Fibroblast of pulmonary artery (primary cell): ENCODE measurements at regions not wholly inside any gene's neighbourhood (a gene's known extent, or its start where the extent isn't known, plus 50 kb on each side); places are given as distances from the start of the nearest gene placed in this dataset.

ENCODE experiments used
- DNase-seq: peaks from one replicate; pipeline ENCODE4 v3.0.0-alpha.2; 2010; ENCODE audit warnings: low read depth
- H3K4me3 ChIP-seq: replicated peaks from 2 replicates; pipeline ENCODE4 v1.5.1; 2011; ENCODE audit warnings: low read depth, mild to moderate bottlenecking, control low read depth, low read length, moderate library complexity
- CTCF ChIP-seq: IDR thresholded peaks from 2 replicates; pipeline ENCODE4 v1.5.1; 2011; ENCODE audit warnings: mild to moderate bottlenecking, control low read depth, low read length, inconsistent platforms; ENCODE audit errors: missing control alignments

- DNase-seq: no peak
- no peak for TF ChIP-seq CTCF
- H3K4me3 ChIP-seq: no peak overlapping the region
Observed at GRCh38 chr10:90975096-90975495, 54.2 kb upstream of the ANKRD1 start.

- no peak for TF ChIP-seq CTCF
- no peak overlapping the region for H3K4me3 ChIP-seq
- DNase-seq: no peak
Observed at GRCh38 chr10:90977162-90977854, 56.4 kb upstream of the ANKRD1 start.

- H3K4me3 ChIP-seq: no peak overlapping the region
- no peak for DNase-seq
- no peak for TF ChIP-seq CTCF
Observed at GRCh38 chr10:90977855-90978486, 57.1 kb upstream of the ANKRD1 start.

- H3K4me3 ChIP-seq: no peak overlapping the region
- DNase-seq: no peak
- TF ChIP-seq CTCF: no peak
Observed at GRCh38 chr10:90982406-90983008, 61.6 kb upstream of the ANKRD1 start.

- DNase-seq: no peak
- TF ChIP-seq CTCF: no peak
- no peak overlapping the region for H3K4me3 ChIP-seq
Observed at GRCh38 chr10:90983914-90984549, 63.1 kb upstream of the ANKRD1 start.

- no peak overlapping the region for H3K4me3 ChIP-seq
- no peak for DNase-seq
- TF ChIP-seq CTCF: no peak
Observed at GRCh38 chr10:90984898-90985297, 64.0 kb upstream of the ANKRD1 start.
